SIG-M5 treated with dmso at 0.1 percent for 504 hours (cell line): ENCODE measurements at regions not wholly inside any gene's neighbourhood (a gene's known extent, or its start where the extent isn't known, plus 50 kb on each side); places are given as distances from the start of the nearest gene placed in this dataset.

ENCODE experiments used
- DNase-seq: peaks from one replicate; lab custom pipeline; 2025; ENCODE audit not compliant: unreplicated experiment; lab: John Stamatoyannopoulos, UW

DNA sequence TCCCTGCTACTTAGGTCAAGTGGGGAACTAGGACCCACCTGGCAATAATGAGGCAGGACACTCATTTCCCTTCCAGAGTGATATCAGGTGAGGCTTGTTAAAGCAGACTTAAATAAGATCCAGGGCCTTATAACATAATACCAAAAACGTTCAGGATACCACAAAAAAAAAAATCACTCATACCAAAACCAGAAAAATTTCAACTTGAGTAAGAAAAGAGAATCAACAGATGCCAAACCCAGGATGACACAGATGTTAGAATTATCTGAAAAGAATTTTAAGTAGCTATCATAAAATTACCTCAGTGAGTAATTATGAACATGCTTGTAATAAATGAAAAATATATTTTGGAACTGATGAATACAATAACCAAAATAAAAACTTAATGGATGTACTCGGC lies 255.6 kb upstream of the OSR1 start:
- no peak for DNase-seq

GRCh38 chr2:19611491-19612332 lies 253.3 kb upstream of the OSR1 start:
- DNase-seq = no peak

DNA sequence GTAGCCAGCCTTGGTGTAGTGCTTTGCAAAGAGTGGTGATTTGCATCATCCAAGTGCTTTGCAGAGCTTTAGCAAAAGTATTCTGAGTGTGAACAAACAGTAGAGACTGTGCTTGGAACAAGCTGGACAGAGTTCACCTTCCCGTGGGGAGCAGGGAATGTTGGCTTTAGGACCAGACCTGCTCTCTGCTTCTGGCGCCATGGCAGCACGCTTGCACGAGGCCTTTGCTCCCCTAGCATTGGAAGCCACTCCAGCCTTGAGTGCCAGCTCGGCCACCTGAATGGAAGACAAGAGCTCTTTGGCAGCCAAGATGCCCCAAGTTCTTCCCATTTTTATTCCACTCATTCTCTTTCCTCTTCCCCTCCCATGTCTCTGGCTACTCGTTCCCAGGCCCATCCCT lies 250.8 kb upstream of the OSR1 start:
- no peak for DNase-seq

DNA sequence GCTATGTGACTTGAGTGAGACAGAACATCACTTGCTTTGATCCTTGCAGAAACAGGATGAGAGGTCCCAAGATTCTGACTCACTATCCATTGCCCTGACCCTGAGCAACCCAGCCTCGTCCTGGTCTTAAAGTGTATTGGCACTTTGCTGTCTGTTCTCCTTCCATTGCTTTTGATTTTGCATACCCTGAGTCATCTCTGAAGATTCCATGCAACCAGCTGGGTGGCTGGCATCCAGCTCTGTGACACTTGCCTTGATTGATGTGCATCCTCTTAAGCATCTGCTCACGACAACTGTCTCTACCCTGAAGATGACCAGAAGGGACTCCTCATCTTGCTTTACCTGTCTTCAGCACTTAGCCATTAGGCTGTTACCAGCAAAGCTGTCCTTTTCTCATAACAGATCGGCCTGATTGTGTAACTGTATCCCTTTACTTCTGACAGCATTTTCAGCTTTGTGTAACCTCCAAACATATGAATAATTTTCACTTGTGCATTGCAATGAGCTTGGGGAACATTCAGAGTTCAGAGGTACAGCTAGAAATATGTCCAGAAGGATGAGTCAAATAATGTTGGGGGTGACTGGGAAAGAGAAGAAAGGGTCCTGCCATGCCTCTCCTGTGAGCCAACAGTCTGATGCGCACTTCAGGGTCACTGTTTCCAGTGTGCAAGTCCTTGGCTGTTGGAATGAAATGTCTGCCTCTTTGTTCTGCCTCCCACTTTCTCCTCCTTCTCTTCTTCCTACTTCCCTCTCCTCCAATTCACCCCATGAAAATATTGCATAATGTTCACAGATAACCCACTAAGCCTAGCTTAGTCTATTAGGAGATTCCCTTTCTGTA lies 249.7 kb upstream of the OSR1 start:
- no peak for DNase-seq

DNA sequence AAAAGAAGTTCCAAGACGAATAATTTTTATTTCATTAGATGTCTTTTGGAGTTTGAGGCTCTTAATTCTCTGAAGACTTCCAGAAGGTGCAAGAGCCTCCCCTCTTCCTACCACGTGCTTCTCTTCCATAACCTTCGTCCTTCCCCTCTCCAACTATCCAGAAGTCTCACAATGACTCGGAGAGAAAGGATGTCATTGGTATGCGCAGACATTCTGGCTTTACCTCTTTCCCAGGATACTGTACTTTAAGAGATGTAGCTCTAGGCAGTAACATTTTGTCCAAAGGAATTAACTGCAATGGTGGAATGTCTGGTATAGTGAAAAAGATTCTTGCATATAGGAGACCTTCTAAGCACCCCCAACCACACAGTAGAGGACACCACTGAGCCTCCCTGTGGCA lies 249.0 kb upstream of the OSR1 start:
- no peak for DNase-seq

GRCh38 chr2:19600982-19601381 lies 242.6 kb upstream of the OSR1 start:
- no peak for DNase-seq

GRCh38 chr2:19600506-19600905 lies 242.1 kb upstream of the OSR1 start:
- DNase-seq = no peak

DNA sequence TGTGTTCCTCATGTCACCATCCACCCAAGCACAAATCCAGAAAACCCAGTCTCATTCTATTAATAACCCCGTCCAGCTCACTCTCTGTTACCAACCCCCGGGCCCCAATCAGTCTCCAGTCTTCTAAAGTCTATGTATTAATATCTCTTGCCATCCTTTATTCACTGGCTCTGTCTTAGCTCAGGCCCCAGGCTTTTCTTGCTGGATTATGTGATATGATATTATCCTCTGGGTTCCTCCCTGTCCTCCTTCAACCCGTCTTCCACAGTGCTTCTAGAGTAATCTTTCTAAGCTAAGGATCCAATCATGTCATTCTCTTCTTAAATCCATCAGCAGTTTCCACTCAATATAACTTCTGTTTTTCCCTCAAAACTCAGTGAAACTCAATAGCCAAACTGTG lies 240.5 kb upstream of the OSR1 start:
- no peak for DNase-seq

- DNase-seq = no peak
Observed at GRCh38 chr2:19592197-19592596, 233.8 kb upstream of the OSR1 start.

DNA sequence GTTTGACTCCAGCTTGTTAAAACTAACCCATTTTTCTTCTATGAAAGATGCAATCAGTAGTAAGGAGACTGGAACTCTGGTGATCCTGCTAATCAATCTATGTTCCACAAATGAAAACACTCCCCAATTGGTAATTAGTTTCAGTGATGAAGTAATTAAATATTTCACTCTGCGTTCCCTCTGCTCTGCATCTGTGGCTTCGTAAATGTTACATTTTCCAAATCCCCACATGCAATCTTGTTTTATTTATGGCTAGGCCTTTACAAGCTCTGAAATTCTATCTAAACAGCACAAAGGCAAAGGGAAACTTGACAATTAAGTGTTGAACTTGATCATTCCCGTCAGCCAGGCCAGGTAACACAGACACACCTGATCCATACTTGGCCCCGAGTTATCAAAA lies 231.4 kb upstream of the OSR1 start:
- no peak for DNase-seq

GRCh38 chr2:19580830-19581229 lies 222.4 kb upstream of the OSR1 start:
- DNase-seq = no peak

GRCh38 chr2:19580264-19580663 lies 221.8 kb upstream of the OSR1 start:
- no peak for DNase-seq

DNA sequence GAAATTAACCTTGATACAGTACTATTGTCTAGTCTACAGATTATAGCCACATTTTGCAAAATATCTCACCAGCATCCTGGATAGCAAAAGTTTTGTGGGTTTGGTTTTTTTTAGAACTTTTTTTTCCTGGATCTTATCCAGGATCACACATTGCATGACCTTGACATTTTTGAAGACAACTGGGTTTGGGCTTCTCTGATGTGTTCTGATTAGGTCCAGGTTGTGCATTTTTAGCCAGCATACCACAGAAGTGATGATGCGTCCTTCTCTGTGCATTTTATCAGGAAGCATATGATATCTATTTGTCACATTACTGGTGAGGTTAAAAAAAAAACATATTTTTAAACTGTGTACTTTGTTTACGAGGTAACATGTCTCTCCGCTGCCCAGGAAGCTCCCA lies 221.0 kb upstream of the OSR1 start:
- DNase-seq = no peak

- DNase-seq = no peak
Observed at GRCh38 chr2:19577723-19578122, 219.3 kb upstream of the OSR1 start.

- no peak for DNase-seq
Observed at GRCh38 chr2:19576411-19576810, 218.0 kb upstream of the OSR1 start.

GRCh38 chr2:19575641-19576040 lies 217.2 kb upstream of the OSR1 start:
- no peak for DNase-seq

- DNase-seq = no peak
Observed at GRCh38 chr2:19574778-19575260, 216.4 kb upstream of the OSR1 start.

- DNase-seq = no peak
Observed at GRCh38 chr2:19573784-19574183, 215.4 kb upstream of the OSR1 start.

- no peak for DNase-seq
Observed at GRCh38 chr2:19571773-19572172, 213.3 kb upstream of the OSR1 start.

DNA sequence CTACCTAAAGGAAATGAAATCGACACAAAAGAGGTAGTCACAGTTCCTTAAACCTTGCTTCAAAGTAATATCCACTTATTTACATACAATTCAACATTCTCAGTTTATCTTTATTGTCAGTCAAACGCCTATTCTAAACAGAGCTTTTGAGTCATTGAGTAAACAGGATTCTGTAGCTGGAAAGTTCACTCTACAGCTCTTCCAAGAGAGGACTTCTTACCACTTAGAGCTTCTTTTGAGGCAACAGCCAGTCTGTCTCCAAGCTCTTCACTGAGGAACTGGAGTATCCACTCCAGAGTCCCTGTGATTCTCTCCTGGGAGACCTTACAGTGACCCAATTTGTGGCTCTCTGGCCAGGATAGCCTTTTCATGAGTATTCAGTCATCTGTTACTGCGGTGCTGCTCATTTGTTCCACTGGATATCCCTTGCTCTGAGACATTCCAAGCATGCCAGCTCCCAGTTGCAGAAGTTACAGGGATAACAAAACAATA lies 210.9 kb upstream of the OSR1 start:
- peak; percentile 4 for DNase-seq

- no peak for DNase-seq
Observed at GRCh38 chr2:19568809-19569208, 210.4 kb upstream of the OSR1 start.

DNA sequence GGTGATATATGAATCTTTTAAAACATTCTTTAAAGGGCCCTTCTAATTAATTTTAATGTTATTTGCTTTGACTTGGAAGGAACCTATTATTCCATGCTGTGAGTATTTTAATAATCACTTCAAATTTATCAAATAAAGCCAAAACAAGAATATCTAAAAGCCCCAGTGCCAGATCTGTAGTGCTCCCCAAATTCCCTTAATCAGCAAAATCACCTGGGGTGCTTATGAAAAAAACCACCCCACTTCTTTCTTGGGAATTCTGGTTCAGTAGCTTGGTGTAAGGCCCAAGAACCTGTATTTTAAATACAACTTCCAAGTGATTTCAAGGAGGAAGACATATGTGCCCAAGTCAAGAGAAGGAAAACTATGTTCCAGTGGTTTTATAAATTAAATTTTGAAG lies 202.4 kb upstream of the OSR1 start:
- DNase-seq = no peak
